Psoas muscle (tissue), 7 donors: ENCODE measurements at regions not wholly inside any gene's neighbourhood (a gene's known extent, or its start where the extent isn't known, plus 50 kb on each side); places are given as distances from the start of the nearest gene placed in this dataset.

Experiments used
- ATAC-seq, 4 donors: fragments of 200-7000 bp; cut with Tn5 transposase; one replicate each; pipeline ENCODE4 v1.9.1; 2020; ENCODE audit warnings: moderate library complexity in 3 of 4, mild to moderate bottlenecking in 2 of 4
- DNase-seq, 2 donors: peaks; one replicate each; pipeline ENCODE4 v3.0.0-alpha.2; 2020
- H3K27ac ChIP-seq: fragments of 200-600 bp; one replicate; pipeline ENCODE4 v1.8.0; 2022
- H3K27me3 ChIP-seq, 3 donors: fragments of 200-600 bp in 1 of 3; one replicate each; pipeline versions ENCODE4 v1.6.1 to v1.8.0; 2013 to 2022; ENCODE audit warnings: low read length in 2 of 3, mild to moderate bottlenecking in 2 of 3, moderate library complexity in 1 of 3; ENCODE audit not compliant: insufficient read depth in 3 of 3
- H3K36me3 ChIP-seq, 2 donors: fragments of 200-600 bp in 1 of 2; one replicate each; pipeline versions ENCODE4 v1.6.1 to v1.8.0; 2013 to 2022; ENCODE audit warnings: low read depth in 1 of 2, mild to moderate bottlenecking in 1 of 2, moderate library complexity in 1 of 2; ENCODE audit not compliant: insufficient read depth in 1 of 2
- H3K4me1 ChIP-seq: fragments of 200-600 bp; one replicate; pipeline ENCODE4 v1.8.0; 2022
- H3K4me3 ChIP-seq: fragments of 200-600 bp; one replicate; pipeline ENCODE4 v1.8.0; 2022; ENCODE audit warnings: mild to moderate bottlenecking
- H3K9me3 ChIP-seq: fragments of 200-600 bp; one replicate; pipeline ENCODE4 v1.8.0; 2022
- CTCF ChIP-seq: fragments of 200-600 bp; IDR thresholded peaks from one replicate; pipeline ENCODE4 v1.8.0; 2022; ENCODE audit warnings: antibody characterized with exemption
- WGBS, 3 donors: extraction: QIAGEN DNeasy Blood & Tissue Kit; methylation state at CpG; one replicate each; pipeline versions ENCODE4 v1.1.6 to v1.1.7; 2013; 5-methylcytosine and 5-hydroxymethylcytosine counted together
- intact Hi-C, 2 donors: fragments of 100-400 bp; cut with DNase I; formaldehyde crosslinking; loops; one replicate each; pipeline versions ENCODE4 v1.11.0 to v1.14.2; 2022
- donor health status: healthy with polysubstance abuse.
- donor health status: DM: no; HTN: no; CAD: no; lungs with moderate emphysema.
- donor health status: Bipolar disorder and iron deficiency.
- donor health status: healthy.
- donor health status: DM: yes; HTN: yes; CAD: no.
- donor health status: DM: no; HTN: no; CAD: no.
- donor health status: DM: yes; HTN: yes; CAD: no.

- Histone ChIP-seq H3K36me3 (no peaks in the 10 kb centered on the region), H3K4me1 (no peaks in the 10 kb centered on the region), H3K4me3 (no peak overlapping the region), H3K27ac (no peak overlapping the region), H3K9me3 (peaks cover 2% of the 10 kb centered on the region), H3K27me3 (no peaks in the 10 kb centered on the region)
- DNase-seq (no peak), ATAC-seq (no peak)
- WGBS, 3 donors, result 82 to 90% (median 88%) methylated on average over 1 of the region's 1 CpG
- intact Hi-C loops, result no loop called here
- TF ChIP-seq CTCF, result no peak
These were observed 138.4 kb upstream of the ZP4 start for GRCh38 chr1:238029126-238029525.

- Histone ChIP-seq H3K4me1 (no peaks in the 10 kb centered on the region), H3K4me3 (no peak overlapping the region), H3K36me3 (no peaks in the 10 kb centered on the region), H3K9me3 (peaks cover 2% of the 10 kb centered on the region), H3K27me3 (no peaks in the 10 kb centered on the region), H3K27ac (no peak overlapping the region)
- no peak for DNase-seq
- TF ChIP-seq CTCF, result no peak
- intact Hi-C loops, result no loop called here
- WGBS, 3 donors, result 32 to 49% (median 40%) methylated on average over 2 of the region's 2 CpGs
- ATAC-seq, result no peak
These were observed 136.6 kb upstream of the ZP4 start for GRCh38 chr1:238027366-238027765.

GRCh38 chr1:238023137-238023536 is 132.4 kb upstream of the ZP4 start:
- Histone ChIP-seq H3K4me3 (no peak overlapping the region), H3K4me1 (no peaks in the 10 kb centered on the region), H3K27me3 (no peaks in the 10 kb centered on the region), H3K27ac (no peak overlapping the region), H3K36me3 (no peaks in the 10 kb centered on the region), H3K9me3 (no peaks in the 10 kb centered on the region)
- intact Hi-C loops, result no loop called here
- 94 to 99% (median 98%) methylated on average over 1 of the region's 1 CpG for WGBS, 3 donors
- DNase-seq (no peak), ATAC-seq (no peak)
- no peak for TF ChIP-seq CTCF

GRCh38 chr1:238018214-238018613 is 127.5 kb upstream of the ZP4 start:
- intact Hi-C loops, result no loop called here
- no peaks in the 10 kb centered on the region for H3K27me3 ChIP-seq
- no peaks in the 10 kb centered on the region for H3K9me3 ChIP-seq
- TF ChIP-seq CTCF, result no peak
- no peaks in the 10 kb centered on the region for H3K4me1 ChIP-seq
- H3K4me3 ChIP-seq, result no peak overlapping the region
- 39 to 59% (median 50%) methylated on average over 2 of the region's 2 CpGs for WGBS, 3 donors
- no peak for ATAC-seq
- no peak for DNase-seq
- H3K27ac ChIP-seq, result no peak overlapping the region
- H3K36me3 ChIP-seq, result no peaks in the 10 kb centered on the region

- Histone ChIP-seq H3K9me3 (no peaks in the 10 kb centered on the region), H3K27ac (no peak overlapping the region), H3K27me3 (no peaks in the 10 kb centered on the region), H3K4me3 (no peak overlapping the region), H3K36me3 (no peaks in the 10 kb centered on the region), H3K4me1 (no peaks in the 10 kb centered on the region)
- WGBS, 3 donors, result 81 to 83% (median 81%) methylated on average over 4 of the region's 4 CpGs
- no peak for TF ChIP-seq CTCF
- intact Hi-C loops, result no loop called here
- DNase-seq (no peak), ATAC-seq (no peak)
These were observed 116.1 kb upstream of the ZP4 start for GRCh38 chr1:238006779-238007178.
